GM23338 (cell line): ENCODE measurements at regions not wholly inside any gene's neighbourhood (a gene's known extent, or its start where the extent isn't known, plus 50 kb on each side); places are given as distances from the start of the nearest gene placed in this dataset.

Experiments
- CREB1 ChIP-seq: fragments of 250-450 bp; sonication (Bioruptor Pico); IDR thresholded peaks from 2 replicates; pipeline ENCODE4 v1.5.0; 2020; ENCODE audit warnings: low read depth, mild to moderate bottlenecking, moderate library complexity
- EZH2 ChIP-seq: fragments of 200-600 bp; sonication (generic); IDR thresholded peaks from one replicate; pipeline ENCODE4 v1.8.0; 2017; ENCODE audit warnings: antibody characterized with exemption, mild to moderate bottlenecking, low read depth; ENCODE audit not compliant: unreplicated experiment
- EZH2phosphoT487 ChIP-seq: fragments of 200-600 bp; sonication (generic); IDR thresholded peaks from one replicate; pipeline ENCODE4 v1.8.1; 2018; ENCODE audit warnings: antibody characterized with exemption; ENCODE audit not compliant: unreplicated experiment
- JUNB ChIP-seq: IDR thresholded peaks from one replicate; pipeline ENCODE4 v1.6.1; 2016; ENCODE audit warnings: antibody characterized with exemption; ENCODE audit not compliant: unreplicated experiment
- NANOG ChIP-seq: IDR thresholded peaks from 2 replicates; pipeline ENCODE4 v1.6.1; 2016; ENCODE audit warnings: antibody characterized with exemption, borderline replicate concordance
- POLR2AphosphoS5 ChIP-seq: IDR thresholded peaks from 2 replicates; pipeline ENCODE4 v1.6.1; 2016; ENCODE audit warnings: antibody characterized with exemption, low read depth
- STAT1 ChIP-seq: IDR thresholded peaks from one replicate; pipeline ENCODE4 v1.6.1; 2016; ENCODE audit warnings: antibody characterized with exemption; ENCODE audit not compliant: unreplicated experiment
- ZNF114 ChIP-seq: fragments of 250-450 bp; sonication (Bioruptor Pico); IDR thresholded peaks from 2 replicates; pipeline ENCODE4 v1.5.0; 2020; ENCODE audit warnings: mild to moderate bottlenecking, moderate library complexity
- ZNF331 ChIP-seq: fragments of 250-450 bp; sonication (Bioruptor Pico); IDR thresholded peaks from 2 replicates; pipeline ENCODE4 v1.5.0; 2020; ENCODE audit warnings: low read depth, mild to moderate bottlenecking, moderate library complexity
- TF ChIP-seq, protein P1 (sequence below), 2 experiments: fragments of 200-600 bp in 1 of 2; sonication (generic) in 1 of 2; conservative IDR thresholded peaks; 2 replicates each; pipeline versions ENCODE4 v1.5.1 to v1.6.1; 2016 to 2017; ENCODE audit warnings: antibody characterized with exemption in 2 of 2, low read depth in 2 of 2, mild to moderate bottlenecking in 2 of 2, moderate library complexity in 1 of 2
- TF ChIP-seq, protein P2 (sequence below): IDR thresholded peaks from one replicate; pipeline ENCODE4 v1.6.1; 2018; ENCODE audit warnings: antibody characterized with exemption; ENCODE audit not compliant: unreplicated experiment
- TF ChIP-seq, protein P3 (sequence below): IDR thresholded peaks from 2 replicates; pipeline ENCODE4 v1.6.1; 2016; ENCODE audit warnings: antibody characterized with exemption
- TF ChIP-seq, protein P4 (sequence below): fragments of 250-450 bp; sonication (Bioruptor Pico); IDR thresholded peaks from 2 replicates; pipeline ENCODE4 v1.5.0; 2020; ENCODE audit warnings: mild to moderate bottlenecking, moderate library complexity

DNA sequence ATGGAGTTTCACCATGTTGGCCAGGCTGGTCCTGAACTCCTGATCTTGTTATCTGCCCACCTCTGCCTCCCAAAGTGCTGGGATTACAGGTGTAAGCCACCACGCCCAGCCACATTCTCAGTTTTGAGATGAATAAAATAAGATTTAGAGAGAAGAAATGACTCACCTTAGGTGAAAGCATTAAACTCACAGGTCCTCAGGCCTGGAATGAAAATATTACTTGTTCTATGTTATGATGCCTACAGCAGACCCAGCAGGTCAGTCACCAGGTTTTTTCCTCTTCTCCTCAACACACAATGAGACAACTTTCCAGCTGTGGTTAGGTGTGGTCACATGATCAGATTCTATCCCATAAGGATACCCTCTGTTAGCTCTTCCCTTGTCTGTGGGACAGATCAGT, 150.3 kb downstream of the C16orf95 start:
- TF ChIP-seq, protein P1, sequence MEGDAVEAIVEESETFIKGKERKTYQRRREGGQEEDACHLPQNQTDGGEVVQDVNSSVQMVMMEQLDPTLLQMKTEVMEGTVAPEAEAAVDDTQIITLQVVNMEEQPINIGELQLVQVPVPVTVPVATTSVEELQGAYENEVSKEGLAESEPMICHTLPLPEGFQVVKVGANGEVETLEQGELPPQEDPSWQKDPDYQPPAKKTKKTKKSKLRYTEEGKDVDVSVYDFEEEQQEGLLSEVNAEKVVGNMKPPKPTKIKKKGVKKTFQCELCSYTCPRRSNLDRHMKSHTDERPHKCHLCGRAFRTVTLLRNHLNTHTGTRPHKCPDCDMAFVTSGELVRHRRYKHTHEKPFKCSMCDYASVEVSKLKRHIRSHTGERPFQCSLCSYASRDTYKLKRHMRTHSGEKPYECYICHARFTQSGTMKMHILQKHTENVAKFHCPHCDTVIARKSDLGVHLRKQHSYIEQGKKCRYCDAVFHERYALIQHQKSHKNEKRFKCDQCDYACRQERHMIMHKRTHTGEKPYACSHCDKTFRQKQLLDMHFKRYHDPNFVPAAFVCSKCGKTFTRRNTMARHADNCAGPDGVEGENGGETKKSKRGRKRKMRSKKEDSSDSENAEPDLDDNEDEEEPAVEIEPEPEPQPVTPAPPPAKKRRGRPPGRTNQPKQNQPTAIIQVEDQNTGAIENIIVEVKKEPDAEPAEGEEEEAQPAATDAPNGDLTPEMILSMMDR (conservative IDR thresholded peaks at IDR 0.05; ENCODE audit: low read depth in 2 of 2): no peak
- no peak for TF ChIP-seq EZH2
- no peak for TF ChIP-seq POLR2AphosphoS5
- no peak for TF ChIP-seq CREB1 (CRISPR knock-in tag)
- no peak for TF ChIP-seq EZH2phosphoT487
- TF ChIP-seq, protein P2, sequence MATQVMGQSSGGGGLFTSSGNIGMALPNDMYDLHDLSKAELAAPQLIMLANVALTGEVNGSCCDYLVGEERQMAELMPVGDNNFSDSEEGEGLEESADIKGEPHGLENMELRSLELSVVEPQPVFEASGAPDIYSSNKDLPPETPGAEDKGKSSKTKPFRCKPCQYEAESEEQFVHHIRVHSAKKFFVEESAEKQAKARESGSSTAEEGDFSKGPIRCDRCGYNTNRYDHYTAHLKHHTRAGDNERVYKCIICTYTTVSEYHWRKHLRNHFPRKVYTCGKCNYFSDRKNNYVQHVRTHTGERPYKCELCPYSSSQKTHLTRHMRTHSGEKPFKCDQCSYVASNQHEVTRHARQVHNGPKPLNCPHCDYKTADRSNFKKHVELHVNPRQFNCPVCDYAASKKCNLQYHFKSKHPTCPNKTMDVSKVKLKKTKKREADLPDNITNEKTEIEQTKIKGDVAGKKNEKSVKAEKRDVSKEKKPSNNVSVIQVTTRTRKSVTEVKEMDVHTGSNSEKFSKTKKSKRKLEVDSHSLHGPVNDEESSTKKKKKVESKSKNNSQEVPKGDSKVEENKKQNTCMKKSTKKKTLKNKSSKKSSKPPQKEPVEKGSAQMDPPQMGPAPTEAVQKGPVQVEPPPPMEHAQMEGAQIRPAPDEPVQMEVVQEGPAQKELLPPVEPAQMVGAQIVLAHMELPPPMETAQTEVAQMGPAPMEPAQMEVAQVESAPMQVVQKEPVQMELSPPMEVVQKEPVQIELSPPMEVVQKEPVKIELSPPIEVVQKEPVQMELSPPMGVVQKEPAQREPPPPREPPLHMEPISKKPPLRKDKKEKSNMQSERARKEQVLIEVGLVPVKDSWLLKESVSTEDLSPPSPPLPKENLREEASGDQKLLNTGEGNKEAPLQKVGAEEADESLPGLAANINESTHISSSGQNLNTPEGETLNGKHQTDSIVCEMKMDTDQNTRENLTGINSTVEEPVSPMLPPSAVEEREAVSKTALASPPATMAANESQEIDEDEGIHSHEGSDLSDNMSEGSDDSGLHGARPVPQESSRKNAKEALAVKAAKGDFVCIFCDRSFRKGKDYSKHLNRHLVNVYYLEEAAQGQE: no peak
- no peak for TF ChIP-seq JUNB
- TF ChIP-seq, protein P3, sequence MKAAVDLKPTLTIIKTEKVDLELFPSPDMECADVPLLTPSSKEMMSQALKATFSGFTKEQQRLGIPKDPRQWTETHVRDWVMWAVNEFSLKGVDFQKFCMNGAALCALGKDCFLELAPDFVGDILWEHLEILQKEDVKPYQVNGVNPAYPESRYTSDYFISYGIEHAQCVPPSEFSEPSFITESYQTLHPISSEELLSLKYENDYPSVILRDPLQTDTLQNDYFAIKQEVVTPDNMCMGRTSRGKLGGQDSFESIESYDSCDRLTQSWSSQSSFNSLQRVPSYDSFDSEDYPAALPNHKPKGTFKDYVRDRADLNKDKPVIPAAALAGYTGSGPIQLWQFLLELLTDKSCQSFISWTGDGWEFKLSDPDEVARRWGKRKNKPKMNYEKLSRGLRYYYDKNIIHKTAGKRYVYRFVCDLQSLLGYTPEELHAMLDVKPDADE: no peak
- no peak for TF ChIP-seq STAT1
- TF ChIP-seq ZNF114 (CRISPR knock-in tag): no peak
- TF ChIP-seq NANOG: no peak
- TF ChIP-seq ZNF331: no peak
- TF ChIP-seq, protein P4, sequence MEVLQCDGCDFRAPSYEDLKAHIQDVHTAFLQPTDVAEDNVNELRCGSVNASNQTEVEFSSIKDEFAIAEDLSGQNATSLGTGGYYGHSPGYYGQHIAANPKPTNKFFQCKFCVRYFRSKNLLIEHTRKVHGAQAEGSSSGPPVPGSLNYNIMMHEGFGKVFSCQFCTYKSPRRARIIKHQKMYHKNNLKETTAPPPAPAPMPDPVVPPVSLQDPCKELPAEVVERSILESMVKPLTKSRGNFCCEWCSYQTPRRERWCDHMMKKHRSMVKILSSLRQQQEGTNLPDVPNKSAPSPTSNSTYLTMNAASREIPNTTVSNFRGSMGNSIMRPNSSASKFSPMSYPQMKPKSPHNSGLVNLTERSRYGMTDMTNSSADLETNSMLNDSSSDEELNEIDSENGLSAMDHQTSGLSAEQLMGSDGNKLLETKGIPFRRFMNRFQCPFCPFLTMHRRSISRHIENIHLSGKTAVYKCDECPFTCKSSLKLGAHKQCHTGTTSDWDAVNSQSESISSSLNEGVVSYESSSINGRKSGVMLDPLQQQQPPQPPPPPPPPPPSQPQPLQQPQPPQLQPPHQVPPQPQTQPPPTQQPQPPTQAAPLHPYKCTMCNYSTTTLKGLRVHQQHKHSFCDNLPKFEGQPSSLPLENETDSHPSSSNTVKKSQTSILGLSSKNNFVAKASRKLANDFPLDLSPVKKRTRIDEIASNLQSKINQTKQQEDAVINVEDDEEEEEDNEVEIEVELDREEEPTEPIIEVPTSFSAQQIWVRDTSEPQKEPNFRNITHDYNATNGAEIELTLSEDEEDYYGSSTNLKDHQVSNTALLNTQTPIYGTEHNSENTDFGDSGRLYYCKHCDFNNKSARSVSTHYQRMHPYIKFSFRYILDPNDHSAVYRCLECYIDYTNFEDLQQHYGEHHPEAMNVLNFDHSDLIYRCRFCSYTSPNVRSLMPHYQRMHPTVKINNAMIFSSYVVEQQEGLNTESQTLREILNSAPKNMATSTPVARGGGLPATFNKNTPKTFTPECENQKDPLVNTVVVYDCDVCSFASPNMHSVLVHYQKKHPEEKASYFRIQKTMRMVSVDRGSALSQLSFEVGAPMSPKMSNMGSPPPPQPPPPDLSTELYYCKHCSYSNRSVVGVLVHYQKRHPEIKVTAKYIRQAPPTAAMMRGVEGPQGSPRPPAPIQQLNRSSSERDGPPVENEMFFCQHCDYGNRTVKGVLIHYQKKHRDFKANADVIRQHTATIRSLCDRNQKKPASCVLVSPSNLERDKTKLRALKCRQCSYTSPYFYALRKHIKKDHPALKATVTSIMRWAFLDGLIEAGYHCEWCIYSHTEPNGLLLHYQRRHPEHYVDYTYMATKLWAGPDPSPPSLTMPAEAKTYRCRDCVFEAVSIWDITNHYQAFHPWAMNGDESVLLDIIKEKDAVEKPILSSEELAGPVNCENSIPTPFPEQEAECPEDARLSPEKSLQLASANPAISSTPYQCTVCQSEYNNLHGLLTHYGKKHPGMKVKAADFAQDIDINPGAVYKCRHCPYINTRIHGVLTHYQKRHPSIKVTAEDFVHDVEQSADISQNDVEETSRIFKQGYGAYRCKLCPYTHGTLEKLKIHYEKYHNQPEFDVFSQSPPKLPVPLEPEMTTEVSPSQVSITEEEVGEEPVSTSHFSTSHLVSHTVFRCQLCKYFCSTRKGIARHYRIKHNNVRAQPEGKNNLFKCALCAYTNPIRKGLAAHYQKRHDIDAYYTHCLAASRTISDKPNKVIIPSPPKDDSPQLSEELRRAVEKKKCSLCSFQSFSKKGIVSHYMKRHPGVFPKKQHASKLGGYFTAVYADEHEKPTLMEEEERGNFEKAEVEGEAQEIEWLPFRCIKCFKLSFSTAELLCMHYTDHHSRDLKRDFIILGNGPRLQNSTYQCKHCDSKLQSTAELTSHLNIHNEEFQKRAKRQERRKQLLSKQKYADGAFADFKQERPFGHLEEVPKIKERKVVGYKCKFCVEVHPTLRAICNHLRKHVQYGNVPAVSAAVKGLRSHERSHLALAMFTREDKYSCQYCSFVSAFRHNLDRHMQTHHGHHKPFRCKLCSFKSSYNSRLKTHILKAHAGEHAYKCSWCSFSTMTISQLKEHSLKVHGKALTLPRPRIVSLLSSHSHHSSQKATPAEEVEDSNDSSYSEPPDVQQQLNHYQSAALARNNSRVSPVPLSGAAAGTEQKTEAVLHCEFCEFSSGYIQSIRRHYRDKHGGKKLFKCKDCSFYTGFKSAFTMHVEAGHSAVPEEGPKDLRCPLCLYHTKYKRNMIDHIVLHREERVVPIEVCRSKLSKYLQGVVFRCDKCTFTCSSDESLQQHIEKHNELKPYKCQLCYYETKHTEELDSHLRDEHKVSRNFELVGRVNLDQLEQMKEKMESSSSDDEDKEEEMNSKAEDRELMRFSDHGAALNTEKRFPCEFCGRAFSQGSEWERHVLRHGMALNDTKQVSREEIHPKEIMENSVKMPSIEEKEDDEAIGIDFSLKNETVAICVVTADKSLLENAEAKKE (CRISPR knock-in tag): no peak
